Ureter (tissue), 1 donor: ENCODE measurements at regions not wholly inside any gene's neighbourhood (a gene's known extent, or its start where the extent isn't known, plus 50 kb on each side); places are given as distances from the start of the nearest gene placed in this dataset.

Source experiments
- DNase-seq: peaks from one replicate; pipeline ENCODE4 v3.0.0-alpha.2; 2020; ENCODE audit warnings: low spot score
- donor health status: DM: yes; HTN: yes; CAD: no.

DNA sequence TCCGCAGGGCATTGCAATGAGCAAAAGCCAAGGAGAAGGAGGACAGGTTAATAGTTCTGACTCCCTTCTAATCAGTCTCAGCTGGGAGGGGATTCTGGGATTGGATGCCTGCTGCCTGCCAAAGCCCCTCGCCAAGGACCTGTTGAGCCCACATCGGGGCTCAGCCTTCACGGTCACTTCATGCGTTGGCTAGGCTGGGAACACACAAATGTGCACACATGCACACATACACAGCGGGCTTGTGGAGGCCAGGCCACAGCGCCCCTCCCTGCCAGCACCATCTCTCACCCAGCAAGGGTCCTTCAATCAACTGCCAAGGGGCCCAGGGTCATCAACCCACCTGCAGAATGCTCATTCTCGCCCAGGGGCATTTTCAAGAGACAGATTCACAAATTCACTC lies 113.9 kb downstream of the C5orf15 start:
- no peak for DNase-seq

DNA sequence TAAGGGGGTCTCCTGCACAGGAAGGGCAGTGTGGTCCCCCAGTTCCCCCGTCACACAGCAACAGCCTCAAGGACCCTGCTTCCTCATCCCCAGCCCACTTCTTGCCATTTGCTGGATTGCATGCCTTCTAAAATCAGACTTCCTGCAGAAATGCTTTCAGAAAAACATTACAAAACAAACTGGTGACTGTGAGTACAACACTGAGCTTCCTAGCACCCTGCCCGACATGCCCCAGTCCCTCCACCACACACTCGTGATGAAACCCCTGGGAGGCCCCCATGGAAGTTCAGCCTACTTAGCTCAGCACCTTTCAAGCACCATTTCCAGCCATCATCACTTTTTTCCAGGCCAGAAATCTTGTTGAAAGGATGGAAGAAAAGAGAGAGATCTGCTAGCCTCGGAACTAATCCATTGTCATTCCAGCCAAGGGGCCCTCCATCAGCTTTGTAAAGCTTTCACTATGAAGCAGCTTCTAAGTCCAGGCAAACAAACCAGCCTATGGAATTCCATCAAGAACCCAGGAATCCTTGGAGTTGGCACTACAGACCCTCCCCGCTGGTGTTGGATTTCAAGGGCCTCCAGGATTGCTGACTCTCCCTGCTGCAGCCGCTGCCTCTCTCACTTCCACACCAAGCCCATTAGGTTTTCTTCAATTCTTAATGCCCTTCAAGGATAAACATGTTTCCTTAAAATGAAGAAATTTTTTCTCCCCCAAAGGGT lies 114.6 kb downstream of the C5orf15 start:
- DNase-seq, result no peak

DNA sequence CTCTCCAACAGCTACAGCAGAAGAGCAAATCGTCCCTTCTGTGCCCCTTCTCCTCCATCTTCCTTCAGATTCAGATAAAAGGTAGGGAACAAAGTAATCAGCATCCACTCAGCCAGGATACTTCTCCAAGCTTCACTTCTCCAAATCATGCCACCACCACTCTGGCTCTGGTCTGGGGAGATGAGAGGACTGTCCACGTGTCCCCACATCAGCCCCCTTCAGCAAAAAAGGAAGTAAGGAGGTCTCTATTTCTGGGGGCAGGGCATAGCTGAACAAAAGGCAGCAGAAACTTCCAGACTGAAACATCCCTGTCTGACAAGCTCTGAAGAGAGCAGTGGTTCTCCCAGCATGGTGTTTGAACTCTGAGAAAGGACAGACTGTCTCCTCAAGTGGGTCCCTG lies 116.9 kb downstream of the C5orf15 start:
- DNase-seq, result no peak

DNA sequence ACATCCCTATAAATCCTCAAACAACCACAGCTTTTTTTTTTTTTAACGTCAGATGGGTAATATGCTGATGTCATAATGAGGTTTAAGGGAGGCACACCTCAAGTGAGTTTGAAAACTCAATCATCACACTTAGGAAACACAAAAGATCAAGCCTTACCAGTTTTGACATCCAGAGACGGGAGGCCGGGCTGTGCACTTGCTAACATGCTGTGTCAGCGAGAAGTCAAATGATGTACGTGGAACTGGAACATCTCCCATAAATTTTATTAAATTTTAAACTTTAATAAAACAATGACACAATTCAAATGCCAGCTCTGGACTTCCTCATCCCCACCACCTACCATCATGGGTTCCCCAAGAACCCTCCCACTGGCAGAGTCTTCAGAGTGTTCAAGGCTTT lies 117.6 kb downstream of the C5orf15 start:
- DNase-seq, result no peak

DNA sequence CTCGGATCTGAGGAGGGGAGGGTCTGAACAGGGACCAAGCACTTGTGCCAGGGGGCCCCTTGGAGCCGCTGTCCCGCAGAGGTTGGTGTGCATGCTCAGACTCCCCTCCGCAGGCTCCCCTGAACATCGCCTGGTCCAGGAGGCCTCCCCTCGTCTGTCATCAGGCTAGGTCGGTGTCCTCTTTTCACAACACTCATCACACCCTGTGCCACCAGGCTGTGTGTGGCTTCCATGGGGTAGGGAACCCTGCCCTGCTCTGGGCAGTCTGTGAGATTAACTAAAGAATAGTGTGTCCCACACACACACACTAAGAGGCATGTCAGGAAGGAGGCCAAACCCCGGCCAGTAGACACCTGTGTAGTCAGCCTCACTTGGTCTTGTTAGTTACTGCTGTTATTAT lies 119.3 kb downstream of the C5orf15 start:
- DNase-seq, result no peak

DNA sequence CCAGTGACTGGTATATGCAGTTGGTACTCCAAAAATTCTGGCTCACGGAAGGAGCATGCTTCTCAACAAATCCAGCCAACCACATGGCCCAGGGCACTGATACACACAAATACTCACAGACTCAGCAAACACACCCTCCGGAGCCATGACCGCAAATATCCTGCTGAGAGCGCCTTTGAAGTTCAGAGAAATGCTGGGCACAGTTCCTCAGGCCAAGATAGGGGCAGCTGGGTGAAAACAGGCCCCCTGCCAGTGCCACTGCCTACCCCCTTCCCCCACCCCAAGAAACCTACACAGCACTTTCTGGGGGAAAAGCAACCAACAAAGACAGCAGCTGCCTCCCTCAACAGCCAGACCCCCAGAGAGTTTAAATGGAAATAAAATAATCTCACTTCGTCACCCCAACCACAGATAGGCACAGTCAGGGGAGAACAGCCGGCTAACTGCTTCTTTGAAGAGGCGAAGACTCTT lies 120.0 kb downstream of the C5orf15 start:
- no peak for DNase-seq

DNA sequence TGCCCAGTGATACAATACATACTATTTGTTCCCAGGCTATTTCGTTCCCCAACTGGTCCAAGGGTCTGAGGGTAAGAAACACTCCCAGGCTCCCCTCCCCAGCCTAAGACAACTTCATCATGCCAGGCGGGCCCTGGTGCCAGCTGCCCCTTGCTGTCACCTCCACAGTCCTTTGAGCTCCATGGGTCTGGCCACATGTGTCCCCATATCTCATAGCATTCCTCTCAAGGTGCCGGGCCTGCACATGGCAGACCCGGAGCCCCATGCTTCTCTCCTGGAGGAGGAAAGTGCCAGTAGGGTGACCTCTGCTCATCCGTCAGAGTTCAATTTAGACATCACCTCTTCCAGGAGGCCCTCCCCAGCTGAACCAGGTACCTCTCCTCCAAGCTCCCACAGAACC lies 120.5 kb downstream of the C5orf15 start:
- DNase-seq, result no peak

DNA sequence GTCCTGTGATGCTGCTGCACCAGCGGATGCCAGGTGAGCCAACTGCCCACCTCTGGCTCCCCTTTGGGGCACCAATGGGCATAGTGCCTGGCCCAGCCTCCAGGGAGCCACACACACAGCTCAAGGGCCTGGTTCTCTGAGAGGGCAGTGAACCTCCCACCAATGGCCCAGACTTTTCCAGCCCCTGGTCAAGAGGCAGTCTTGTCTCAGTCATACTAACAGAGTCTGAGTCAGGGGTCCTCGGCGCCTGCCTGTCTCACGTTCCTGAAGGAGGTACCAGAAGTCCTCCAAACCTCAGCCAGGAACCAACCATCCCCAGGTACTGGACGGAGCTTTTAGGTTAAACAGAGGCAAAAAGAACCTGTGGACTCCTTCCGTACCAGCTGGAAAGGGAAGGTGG lies 121.1 kb downstream of the C5orf15 start:
- no peak for DNase-seq

DNA sequence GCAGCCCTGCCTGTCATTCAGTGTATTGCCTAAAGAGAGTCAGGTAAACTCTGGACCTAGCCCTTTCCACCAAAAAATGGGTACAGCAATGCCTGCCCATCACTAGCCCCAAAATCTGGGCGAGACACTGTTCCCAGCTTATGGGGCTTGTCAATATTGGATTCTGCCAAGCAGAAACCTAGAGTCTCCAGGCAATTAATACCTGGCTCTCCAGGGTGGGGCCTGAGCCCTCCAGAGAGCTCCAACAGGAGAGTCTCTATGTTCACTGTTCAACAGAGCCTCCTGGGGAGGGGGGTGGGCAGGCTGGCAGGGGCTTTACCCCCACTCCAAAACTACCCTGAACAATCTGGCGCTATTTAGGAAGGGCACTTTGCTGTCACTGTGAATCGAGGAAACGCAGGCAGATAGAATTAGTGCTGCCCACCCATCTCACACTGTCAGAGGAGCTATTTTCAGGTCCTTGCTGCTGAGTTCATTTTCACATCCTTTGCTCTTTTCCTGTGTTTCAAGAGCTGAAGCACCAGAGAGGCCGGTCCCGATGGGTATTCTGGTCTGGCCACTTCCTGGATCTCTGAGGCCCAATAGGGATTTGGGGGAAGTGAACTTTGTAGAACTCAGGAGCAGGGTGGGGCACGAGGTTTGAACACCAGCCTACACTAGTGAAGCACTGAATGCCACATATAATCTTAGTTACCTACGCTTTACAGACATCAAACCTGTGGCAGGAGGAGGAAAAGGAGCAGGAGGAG lies 121.8 kb downstream of the C5orf15 start:
- DNase-seq, result no peak

DNA sequence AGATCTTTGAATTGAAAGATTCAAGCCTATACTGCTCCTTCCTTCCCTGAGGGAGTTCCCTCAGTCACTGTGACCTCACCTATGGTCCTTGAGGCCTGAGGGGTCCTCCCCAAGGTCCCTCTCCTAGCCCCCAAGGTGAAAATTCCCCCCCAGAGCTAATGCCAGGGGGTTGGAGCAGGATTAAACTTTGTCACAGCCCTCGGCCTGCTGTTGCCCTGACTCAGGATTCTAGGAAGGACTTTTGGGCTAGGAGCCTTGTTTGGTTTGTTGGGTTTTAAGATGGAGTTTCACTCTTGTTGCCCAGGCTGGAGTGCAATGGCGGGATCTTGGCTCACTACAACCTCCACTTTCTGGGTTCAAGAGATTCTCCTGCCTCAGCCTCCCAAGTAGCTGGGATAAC lies 123.2 kb downstream of the C5orf15 start:
- no peak for DNase-seq

DNA sequence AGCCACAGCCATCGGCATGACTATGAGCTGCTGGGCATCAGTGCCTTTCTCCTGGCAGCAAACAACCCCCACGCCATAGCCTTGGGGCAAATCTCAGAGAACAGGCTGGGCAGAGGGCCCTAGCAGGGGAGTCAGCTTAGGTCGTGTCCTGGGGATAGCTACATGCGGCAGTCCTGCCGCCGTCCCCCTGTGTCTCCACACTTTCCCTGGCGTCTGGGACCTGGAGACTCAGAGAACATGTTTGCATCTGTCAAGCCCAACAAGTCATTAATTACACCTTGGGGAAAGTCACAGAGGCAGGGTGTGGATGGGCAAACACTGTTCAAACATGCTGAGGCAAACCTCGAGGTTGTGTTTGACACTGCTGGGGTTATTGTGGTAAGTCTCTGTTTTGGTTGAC lies 123.6 kb downstream of the C5orf15 start:
- DNase-seq, result peak; percentile 61

DNA sequence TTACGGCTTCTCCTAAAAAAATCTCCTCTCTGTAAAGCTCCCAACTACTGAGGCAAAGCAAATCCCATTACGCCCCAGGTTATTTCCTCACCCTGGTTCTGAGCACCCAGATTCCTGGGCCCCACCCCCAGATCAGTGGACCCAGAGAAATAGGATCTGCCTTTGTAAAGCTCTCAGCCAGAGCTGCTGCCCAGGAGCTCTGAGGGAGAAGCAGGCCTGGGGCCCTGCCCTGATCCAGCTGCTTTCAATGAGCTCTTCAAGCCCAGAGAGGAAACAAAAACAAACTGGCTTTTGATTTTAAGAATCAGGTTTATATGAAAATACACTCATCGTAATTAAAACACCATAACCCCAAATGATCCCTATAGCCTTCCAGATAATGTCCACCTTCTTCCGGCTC lies 124.5 kb downstream of the C5orf15 start:
- no peak for DNase-seq

DNA sequence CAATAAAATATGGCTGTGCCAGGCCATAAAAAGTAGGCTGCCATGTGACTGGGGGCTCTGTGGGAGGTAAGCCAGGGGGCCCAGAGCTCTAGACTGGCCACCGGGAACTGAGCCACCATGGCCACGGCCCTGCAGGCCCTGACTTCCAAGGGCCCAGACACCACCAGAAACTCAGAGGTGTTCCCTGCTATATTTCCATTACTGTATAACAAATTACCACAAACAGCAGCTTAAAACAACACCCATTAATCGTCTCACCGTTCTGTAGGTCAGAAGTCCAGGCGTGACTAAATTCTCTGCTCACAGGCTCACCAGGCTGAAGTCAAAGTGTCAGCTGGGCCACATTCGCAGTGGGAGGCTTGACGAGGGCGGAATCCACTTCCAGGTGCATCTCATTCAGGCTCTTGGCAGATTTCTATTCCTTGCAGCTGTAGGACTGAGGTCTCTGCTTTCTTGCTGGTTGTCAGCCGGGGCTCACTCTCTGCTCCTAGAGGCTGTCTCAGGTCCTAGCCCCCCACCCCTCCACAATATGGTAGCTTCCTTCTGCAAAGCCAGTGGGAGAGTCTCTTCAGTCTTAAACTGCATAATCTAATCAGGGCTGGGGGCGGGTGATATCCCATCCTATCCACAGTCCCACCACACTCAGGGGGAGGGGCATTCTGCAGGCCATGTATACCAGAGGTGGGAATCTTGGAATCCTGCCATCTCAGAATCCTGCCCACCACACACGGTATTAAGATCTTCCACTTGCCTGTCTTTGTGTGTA lies 125.4 kb downstream of the C5orf15 start:
- DNase-seq, result no peak

DNA sequence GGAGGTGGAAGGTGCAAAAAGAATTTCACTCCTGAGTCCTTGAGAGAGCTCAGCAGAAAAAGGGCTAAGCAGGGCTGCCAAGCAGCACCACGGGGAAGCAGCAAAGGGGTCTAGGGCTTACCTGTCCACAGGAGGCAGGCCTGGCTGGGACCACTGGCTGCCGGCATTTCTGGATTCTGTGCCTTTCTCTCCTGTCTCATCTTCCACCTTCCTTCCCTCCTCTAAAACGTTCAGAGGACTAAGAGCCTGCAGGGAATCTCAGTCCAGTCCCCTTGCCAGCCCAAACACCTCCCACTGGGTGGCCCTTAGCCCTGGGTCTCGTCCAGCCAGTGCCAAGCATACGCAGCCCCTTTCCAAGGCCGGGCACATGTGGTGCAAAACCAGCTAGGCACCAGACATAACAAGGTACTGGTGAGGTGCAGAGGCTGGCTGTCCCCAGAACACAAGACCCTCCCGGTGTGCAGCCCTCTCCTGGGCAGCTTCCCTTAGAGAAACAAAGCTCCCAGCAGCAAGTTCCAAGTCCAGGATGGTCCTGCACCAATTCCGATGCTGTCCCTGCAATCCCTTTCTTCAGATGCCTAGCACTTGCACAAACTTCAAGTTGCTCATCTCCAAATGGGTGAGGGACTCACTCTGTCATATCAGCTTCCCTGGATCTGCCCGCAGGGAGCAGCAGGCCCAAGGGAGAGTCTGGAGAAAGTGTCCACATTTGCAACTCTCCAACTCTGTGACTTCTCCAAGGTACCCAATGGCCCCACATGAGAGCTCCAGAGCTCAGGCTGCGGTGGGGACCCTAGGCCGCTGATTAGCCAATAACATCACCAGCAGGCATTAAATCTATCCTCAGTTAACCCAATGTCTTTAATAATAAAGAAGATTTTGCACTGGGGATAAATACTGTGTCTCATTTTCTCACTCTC lies 126.3 kb downstream of the C5orf15 start:
- DNase-seq, result no peak

DNA sequence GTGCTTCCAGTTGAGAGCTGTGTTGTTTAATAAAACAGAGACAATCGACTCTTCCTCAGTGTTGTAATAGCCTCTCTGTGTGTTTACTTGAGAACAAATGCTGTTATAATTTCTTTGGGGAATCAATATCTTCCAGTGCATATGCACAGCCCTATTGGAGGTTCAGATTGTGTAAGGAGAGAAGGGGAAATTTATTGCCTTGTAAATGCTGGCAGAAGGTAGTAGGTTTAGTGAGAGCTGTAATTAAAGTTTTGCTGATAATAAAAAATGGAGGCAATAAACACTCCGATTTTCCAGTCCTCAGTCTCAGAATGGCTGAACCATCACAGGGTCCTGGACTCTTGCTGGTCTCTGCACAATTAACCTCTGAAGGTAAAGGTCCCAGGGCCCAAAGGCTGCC lies 128.3 kb downstream of the C5orf15 start:
- DNase-seq, result no peak

DNA sequence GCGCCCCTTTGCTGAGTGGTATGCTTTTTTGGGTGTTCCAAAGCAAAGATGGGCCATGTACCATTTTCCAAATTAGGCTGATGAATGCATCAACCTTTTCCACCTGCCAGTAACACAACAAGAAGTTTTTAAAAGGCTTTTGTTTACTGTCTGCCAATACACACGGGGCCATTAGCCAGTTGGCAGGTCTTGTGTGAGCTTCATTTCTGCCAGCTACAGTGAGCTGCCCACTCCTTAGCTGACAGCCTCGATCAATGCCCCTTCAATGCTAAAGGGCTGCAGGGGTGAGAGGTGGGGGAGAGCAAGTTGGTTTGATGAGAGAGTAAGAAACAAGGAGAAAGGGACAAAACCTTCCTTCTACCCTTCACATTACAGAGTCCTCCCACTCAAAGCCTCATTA lies 128.7 kb downstream of the C5orf15 start:
- DNase-seq, result no peak

DNA sequence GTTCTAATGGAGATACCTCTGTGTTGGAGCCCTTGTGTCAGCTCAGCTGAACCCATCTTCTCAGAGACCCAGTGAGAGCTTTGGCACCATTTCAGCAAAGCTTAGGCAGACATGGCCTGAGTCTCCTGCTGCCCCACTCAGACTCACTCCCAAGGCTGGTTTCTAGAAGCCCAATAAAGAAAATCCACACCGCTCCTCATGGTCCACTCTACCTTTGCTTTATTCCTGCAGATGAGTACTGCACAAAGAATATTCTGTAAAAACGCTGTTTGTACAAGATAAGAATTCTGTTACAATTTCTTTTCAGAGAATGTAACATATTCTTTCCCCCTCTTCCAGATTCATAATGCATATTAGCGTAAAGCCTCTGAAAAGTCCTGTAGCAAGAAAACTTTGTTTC lies 129.3 kb downstream of the C5orf15 start:
- DNase-seq, result no peak

DNA sequence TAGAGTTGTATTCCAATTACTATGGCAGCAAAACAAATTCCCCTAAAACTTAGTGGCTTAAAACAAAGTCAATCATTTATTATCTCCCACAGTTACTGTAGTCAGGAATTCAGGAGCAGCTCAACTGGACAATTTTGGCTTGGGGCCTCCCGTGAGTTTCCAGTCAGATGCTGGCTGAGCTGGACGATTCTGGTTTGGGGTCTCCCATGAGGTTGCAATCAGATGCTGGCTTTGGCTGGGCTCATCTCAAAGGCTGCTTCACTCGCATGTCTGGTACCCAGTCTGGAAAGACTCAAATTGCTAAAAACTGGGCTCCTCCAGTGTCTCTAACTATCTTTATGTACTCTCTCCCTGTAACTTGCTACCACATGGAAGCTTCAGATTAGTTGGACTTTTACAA lies 130.1 kb downstream of the C5orf15 start:
- DNase-seq, result no peak

DNA sequence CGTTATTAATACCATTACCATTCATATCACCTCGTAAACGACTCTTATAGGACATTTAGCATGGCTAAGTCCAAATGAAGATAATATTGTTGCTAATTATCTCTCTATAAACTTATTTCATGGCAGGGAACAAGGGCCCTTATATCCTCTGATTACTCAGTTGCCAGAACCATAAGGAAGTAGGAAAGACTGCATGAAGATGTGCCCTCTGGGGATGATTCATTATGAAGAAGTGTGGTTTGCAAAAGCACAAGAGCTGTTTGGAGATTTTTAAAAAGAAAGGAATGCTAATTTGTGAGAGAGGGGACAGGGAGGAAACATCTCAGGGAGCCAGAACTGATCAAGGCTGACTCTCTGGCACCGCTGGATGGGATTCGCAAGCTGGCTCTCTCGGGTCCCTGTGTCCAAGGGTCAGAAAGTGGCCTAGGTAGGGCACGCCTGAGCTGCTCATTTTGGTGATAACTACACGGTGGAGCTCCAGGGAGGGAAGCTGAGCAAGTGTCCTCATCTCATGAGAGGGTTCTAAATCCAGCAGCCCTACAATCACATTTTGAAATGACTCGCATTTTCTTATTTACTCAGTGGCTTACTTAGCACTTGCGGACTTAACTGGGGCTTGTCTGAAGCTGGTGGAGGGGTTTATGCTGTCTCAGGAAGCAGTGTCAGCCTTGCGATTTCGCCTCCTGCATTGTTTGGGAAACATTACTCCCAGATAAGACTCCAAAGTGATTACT lies 136.8 kb downstream of the C5orf15 start:
- DNase-seq, result no peak

DNA sequence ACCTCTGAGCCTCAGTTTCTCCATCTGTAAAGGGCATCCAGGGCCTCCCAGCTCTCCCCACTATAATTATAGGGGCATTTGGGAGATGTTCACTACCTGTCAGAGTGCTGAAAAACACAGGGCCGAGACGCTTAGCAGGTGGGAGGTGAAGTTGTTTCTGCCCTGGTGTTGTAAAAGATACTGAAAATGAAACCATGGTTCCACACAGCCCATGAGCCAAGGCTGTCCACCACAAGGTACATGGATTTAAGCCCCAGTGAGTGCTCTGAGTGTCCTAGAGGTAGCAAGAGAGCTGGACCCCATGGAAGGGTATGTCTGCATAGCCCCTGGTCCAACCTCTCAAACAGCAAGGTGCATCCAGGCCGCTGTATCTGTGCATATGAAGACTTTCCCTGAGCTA lies 137.5 kb downstream of the C5orf15 start:
- DNase-seq, result no peak

DNA sequence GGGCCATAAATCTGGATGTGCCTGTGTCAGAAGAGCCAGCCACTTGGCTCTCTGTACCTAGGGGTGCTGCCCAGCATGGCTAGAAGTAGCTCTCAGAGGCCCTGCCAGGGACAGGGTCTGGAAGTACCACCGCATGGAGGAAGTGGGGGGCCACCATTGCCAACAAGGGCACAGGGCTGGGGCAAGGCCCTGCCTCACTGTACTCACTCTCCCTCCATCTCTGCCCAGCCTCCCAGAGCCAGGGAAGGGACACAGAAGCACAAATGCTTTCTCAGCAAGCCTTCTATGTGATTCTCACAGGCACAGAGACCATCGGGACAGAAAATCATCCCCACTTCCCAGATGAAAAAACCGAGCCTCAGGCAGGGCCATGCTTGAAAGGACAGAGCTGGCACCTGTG lies 138.1 kb downstream of the C5orf15 start:
- DNase-seq, result no peak
